A549 (cell line): ENCODE measurements at regions not wholly inside any gene's neighbourhood (a gene's known extent, or its start where the extent isn't known, plus 50 kb on each side); places are given as distances from the start of the nearest gene placed in this dataset.

ENCODE experiments used
- CEBPB ChIP-seq, 2 experiments: fragments of >200 bp in 1 of 2; sonication (Bioruptor Twin) in 1 of 2; formaldehyde crosslinking in 1 of 2; IDR thresholded peaks; 2 replicates each; pipeline ENCODE4 v1.6.1; 2012 to 2016
- CTCF ChIP-seq: fragments of >200 bp; sonication (Bioruptor Twin); formaldehyde crosslinking; IDR thresholded peaks from 3 replicates; pipeline ENCODE4 v1.5.1; 2016
- EP300 ChIP-seq, 2 experiments: fragments of >200 bp; sonication (Bioruptor Twin); formaldehyde crosslinking; IDR thresholded peaks; 2 replicates in 1 of 2; 3 replicates in 1 of 2; pipeline ENCODE4 v1.6.1; 2016 to 2017
- MAFK ChIP-seq: fragments of 450-650 bp; IDR thresholded peaks from 2 replicates; pipeline ENCODE4 v1.6.1; 2014; ENCODE audit not compliant: partially characterized antibody
- NFE2L2 ChIP-seq: fragments of 150-350 bp; conservative IDR thresholded peaks from 2 replicates; pipeline ENCODE4 v1.6.1; 2014; ENCODE audit warnings: low read length
- RAD21 ChIP-seq, 2 experiments: fragments of >200 bp in 1 of 2; sonication (Bioruptor Twin) in 1 of 2; formaldehyde crosslinking in 1 of 2; IDR thresholded peaks in 1 of 2; conservative IDR thresholded peaks in 1 of 2; 2 replicates in 1 of 2; 3 replicates in 1 of 2; pipeline ENCODE4 v1.6.1; 2012 to 2018; ENCODE audit warnings: inconsistent platforms in 1 of 2
- SMC3 ChIP-seq: fragments of >200 bp; sonication (Bioruptor Twin); formaldehyde crosslinking; IDR thresholded peaks from 3 replicates; pipeline ENCODE4 v1.6.1; 2018; ENCODE audit warnings: inconsistent platforms
- TF ChIP-seq, protein P1 (sequence below): IDR thresholded peaks from 2 replicates; pipeline ENCODE4 v1.6.1; 2012; ENCODE audit warnings: low read depth, borderline replicate concordance
- TF ChIP-seq, protein P2 (sequence below): fragments of 200-600 bp; sonication (generic); IDR thresholded peaks from 2 replicates; pipeline ENCODE4 v1.6.1; 2016; ENCODE audit warnings: antibody characterized with exemption, mild to moderate bottlenecking, moderate library complexity

GRCh38 chr7:91533996-91534395, 269.8 kb downstream of the FZD1 start:
- TF ChIP-seq, protein P1, sequence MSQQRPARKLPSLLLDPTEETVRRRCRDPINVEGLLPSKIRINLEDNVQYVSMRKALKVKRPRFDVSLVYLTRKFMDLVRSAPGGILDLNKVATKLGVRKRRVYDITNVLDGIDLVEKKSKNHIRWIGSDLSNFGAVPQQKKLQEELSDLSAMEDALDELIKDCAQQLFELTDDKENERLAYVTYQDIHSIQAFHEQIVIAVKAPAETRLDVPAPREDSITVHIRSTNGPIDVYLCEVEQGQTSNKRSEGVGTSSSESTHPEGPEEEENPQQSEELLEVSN, result no peak
- TF ChIP-seq NFE2L2 (no peak), CTCF (no peak), EP300 (IDR thresholded peaks at IDR 0.05) (no peak), CEBPB (IDR thresholded peaks at IDR 0.05) (no peak), MAFK (no peak), RAD21 (conservative IDR thresholded peaks at IDR 0.05 in 1 of 2, IDR thresholded peaks at IDR 0.05 in 1 of 2) (no peak), SMC3 (no peak)
- TF ChIP-seq, protein P2, sequence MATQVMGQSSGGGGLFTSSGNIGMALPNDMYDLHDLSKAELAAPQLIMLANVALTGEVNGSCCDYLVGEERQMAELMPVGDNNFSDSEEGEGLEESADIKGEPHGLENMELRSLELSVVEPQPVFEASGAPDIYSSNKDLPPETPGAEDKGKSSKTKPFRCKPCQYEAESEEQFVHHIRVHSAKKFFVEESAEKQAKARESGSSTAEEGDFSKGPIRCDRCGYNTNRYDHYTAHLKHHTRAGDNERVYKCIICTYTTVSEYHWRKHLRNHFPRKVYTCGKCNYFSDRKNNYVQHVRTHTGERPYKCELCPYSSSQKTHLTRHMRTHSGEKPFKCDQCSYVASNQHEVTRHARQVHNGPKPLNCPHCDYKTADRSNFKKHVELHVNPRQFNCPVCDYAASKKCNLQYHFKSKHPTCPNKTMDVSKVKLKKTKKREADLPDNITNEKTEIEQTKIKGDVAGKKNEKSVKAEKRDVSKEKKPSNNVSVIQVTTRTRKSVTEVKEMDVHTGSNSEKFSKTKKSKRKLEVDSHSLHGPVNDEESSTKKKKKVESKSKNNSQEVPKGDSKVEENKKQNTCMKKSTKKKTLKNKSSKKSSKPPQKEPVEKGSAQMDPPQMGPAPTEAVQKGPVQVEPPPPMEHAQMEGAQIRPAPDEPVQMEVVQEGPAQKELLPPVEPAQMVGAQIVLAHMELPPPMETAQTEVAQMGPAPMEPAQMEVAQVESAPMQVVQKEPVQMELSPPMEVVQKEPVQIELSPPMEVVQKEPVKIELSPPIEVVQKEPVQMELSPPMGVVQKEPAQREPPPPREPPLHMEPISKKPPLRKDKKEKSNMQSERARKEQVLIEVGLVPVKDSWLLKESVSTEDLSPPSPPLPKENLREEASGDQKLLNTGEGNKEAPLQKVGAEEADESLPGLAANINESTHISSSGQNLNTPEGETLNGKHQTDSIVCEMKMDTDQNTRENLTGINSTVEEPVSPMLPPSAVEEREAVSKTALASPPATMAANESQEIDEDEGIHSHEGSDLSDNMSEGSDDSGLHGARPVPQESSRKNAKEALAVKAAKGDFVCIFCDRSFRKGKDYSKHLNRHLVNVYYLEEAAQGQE, result no peak
